ENCODE measurements at regions not wholly inside any gene's neighbourhood (a gene's known extent, or its start where the extent isn't known, plus 50 kb on each side); places are given as distances from the start of the nearest gene placed in this dataset.
A peak's percentile ranks its signal among the peaks of the same experiment; 100 is the strongest.
"Not testable (repeated sequence)": the region's sequence is repeated elsewhere in the genome, so short reads cannot be mapped to it uniquely, and the experiment has no call there.

DNA sequence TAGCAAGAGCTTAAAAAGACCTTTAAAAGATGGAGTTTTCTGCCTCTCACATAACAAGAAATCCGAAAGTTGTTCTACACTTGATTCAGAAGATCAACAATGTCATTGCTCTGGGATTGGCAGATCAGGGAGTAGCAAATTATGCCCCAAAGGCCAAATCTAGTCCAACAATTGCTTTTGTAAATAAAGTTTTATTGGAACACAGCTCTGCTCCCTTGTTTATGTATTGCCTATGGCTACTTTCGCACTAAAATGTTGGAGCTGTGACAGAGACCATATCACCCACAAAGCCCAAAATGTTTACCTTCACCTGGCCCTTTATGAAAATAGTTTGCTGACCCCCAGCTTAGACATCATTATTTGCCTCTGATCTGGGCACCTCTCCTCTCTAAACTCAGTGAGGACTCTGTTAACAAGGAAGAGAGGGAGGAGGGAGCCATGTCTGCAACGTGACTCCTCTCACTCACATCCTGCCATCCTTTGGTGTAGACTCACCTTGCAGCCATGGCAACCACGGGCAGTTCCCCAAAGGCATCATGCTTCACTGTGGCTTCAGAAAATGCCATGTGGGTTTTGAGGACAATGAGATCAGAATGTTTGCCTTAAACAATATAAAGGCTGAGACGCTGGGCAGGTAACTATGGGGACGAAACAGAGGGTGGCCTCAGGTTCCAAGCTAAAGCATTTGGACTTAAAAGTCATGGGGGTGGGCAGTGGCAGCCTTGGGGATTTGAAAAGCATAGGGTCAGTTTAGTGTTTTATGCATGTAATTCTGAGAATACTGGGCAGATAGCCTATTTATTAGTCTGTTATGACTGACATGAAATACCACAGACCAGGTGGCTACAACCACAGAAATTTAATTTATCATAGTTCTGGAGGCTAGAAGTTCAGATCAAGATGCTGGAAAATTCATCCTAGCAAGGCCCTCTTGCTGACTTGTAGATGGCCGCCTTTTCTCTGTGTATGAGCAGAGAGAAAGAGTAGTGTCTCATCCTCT is 149.7 kb upstream of the TNFAIP3 start:
- Mint-ChIP-seq H3K27me3 (ENCODE audit: unreplicated experiment) (no peaks in the 10 kb centered on the region), H3K4me3 (ENCODE audit: unreplicated experiment) (no peak overlapping the region), H3K27ac (ENCODE audit: unreplicated experiment) (no peak overlapping the region), H3K9me3 (ENCODE audit: unreplicated experiment) (no peaks in the 10 kb centered on the region), H3K4me1 (ENCODE audit: unreplicated experiment) (no peaks in the 10 kb centered on the region), H3K36me3 (ENCODE audit: unreplicated experiment) (no peaks in the 10 kb centered on the region)
- TF ChIP-seq, protein P1, sequence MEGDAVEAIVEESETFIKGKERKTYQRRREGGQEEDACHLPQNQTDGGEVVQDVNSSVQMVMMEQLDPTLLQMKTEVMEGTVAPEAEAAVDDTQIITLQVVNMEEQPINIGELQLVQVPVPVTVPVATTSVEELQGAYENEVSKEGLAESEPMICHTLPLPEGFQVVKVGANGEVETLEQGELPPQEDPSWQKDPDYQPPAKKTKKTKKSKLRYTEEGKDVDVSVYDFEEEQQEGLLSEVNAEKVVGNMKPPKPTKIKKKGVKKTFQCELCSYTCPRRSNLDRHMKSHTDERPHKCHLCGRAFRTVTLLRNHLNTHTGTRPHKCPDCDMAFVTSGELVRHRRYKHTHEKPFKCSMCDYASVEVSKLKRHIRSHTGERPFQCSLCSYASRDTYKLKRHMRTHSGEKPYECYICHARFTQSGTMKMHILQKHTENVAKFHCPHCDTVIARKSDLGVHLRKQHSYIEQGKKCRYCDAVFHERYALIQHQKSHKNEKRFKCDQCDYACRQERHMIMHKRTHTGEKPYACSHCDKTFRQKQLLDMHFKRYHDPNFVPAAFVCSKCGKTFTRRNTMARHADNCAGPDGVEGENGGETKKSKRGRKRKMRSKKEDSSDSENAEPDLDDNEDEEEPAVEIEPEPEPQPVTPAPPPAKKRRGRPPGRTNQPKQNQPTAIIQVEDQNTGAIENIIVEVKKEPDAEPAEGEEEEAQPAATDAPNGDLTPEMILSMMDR (IDR thresholded peaks at IDR 0.05): no peak
- DNase-seq (ENCODE audit: extremely low spot score, unreplicated experiment): no peak

DNA sequence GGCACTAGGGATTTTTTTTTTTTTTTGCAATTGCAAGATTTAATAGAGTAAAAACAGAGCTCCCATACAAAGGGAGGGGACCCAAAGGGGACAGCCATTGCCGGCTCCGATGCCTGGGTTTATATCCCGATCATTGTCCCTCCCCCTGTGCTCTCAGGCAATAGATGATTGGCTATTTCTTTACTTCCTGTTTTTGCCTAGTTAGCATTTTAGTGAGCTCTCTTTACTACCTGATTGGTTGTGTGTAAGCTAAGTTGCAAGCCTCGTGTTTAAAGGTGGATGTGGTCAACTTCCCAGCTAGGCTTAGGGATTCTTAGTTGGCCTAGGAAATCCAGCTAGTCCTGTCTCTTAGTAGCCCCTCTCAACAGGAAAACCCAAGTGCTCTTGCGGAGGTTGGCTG is 148.2 kb upstream of the TNFAIP3 start:
- DNase-seq (ENCODE audit: extremely low spot score, unreplicated experiment); H3K9me3 Mint-ChIP-seq (ENCODE audit: unreplicated experiment); H3K36me3 Mint-ChIP-seq (ENCODE audit: unreplicated experiment); H3K4me3 Mint-ChIP-seq (ENCODE audit: unreplicated experiment); H3K4me1 Mint-ChIP-seq (ENCODE audit: unreplicated experiment); H3K27ac Mint-ChIP-seq (ENCODE audit: unreplicated experiment); H3K27me3 Mint-ChIP-seq (ENCODE audit: unreplicated experiment): not testable (repeated sequence)

DNA sequence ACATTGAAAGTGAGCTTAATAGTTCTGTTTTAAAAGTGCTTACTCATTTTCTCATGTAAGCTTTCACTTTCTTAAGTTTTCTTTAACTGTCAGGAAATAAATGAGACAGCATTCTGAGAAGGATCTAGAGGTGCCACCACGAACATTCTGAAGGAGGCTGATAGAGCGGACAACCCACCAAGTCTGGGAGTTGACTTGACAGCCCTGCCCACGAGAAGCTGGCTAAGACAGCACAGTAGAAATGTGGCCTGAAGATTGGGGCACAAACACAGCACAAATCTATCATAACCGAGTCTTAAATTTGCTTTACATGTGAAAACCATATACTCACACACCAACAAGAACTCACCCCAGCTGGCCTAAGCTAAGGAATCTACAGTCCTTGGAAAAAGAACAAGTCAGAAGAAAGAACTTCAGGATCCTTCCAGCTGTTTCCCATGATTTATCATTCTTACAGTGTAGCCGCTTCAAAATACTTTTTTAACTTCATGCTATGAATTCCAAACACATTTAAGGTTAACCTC is 144.2 kb upstream of the TNFAIP3 start:
- no peaks in the 10 kb centered on the region for H3K36me3 Mint-ChIP-seq (ENCODE audit: unreplicated experiment)
- peak overlapping the region; percentile 46 for H3K27ac Mint-ChIP-seq (ENCODE audit: unreplicated experiment)
- H3K4me1 Mint-ChIP-seq (ENCODE audit: unreplicated experiment): no peaks in the 10 kb centered on the region
- no peak for DNase-seq (ENCODE audit: extremely low spot score, unreplicated experiment)
- no peaks in the 10 kb centered on the region for H3K9me3 Mint-ChIP-seq (ENCODE audit: unreplicated experiment)
- H3K27me3 Mint-ChIP-seq (ENCODE audit: unreplicated experiment): no peaks in the 10 kb centered on the region
- no peak overlapping the region for H3K4me3 Mint-ChIP-seq (ENCODE audit: unreplicated experiment)
- TF ChIP-seq, protein P1 (IDR thresholded peaks at IDR 0.05): no peak

DNA sequence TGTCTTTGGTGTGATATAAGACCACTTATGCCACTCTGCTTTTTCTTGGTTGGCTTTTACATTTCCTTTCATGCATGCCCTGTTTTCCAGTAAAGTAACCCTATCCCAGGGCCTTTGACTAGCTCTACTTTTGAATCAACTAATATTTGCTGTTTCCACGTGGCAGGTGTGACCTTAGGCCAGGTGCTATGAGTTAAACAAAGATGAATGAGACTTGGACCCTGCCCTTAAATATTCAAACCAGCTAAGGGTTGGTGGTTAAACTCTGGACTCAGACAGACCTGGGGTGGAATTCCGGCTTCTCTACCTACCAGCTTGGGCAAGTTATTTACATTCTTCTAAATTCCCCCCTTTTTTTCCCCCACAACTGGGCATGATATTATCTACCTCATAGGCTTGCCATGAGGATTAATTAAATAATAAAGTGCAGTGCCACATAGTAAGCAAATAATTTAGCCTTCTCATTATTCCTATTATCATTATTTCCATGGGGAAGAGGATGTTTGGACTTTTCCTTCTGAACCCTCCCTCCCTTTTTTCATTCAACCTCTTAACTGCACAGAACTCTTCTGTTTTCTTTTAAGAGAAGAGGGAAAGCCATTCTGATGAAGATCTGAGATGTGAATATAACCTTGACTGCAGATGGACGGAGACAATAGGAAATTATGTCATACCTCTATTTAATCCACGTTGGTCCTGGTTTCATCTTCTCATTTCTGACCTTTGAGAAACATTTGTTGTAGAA is 143.6 kb upstream of the TNFAIP3 start:
- Mint-ChIP-seq H3K9me3 (ENCODE audit: unreplicated experiment) (no peaks in the 10 kb centered on the region), H3K4me3 (ENCODE audit: unreplicated experiment) (no peak overlapping the region), H3K4me1 (ENCODE audit: unreplicated experiment) (no peaks in the 10 kb centered on the region), H3K36me3 (ENCODE audit: unreplicated experiment) (no peaks in the 10 kb centered on the region), H3K27me3 (ENCODE audit: unreplicated experiment) (no peaks in the 10 kb centered on the region), H3K27ac (ENCODE audit: unreplicated experiment) (no peak overlapping the region)
- DNase-seq (ENCODE audit: extremely low spot score, unreplicated experiment): no peak
- TF ChIP-seq, protein P1 (IDR thresholded peaks at IDR 0.05): no peak

DNA sequence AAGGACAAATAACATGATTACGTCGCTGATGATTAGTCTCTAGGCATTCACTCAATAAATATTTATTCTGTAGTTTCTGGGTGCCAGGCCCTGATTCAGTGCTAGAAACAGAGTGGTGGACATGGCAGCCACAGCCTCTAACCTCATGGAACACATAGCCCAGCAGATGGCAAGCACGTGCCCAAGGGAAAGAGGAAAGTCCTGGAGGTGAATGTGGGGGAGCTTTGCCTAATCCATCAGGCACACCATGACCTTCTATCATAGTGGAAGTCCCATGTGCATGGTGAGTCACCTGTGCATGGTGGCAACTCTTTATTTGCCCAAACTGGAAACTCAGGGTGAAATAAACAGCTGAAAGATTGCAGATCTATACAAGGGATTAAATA is 143.0 kb upstream of the TNFAIP3 start:
- Mint-ChIP-seq H3K36me3 (ENCODE audit: unreplicated experiment) (no peaks in the 10 kb centered on the region), H3K9me3 (ENCODE audit: unreplicated experiment) (no peaks in the 10 kb centered on the region), H3K27me3 (ENCODE audit: unreplicated experiment) (no peaks in the 10 kb centered on the region), H3K4me3 (ENCODE audit: unreplicated experiment) (no peak overlapping the region), H3K27ac (ENCODE audit: unreplicated experiment) (no peak overlapping the region), H3K4me1 (ENCODE audit: unreplicated experiment) (peaks cover 6% of the 10 kb centered on the region)
- TF ChIP-seq, protein P1 (IDR thresholded peaks at IDR 0.05): no peak
- DNase-seq (ENCODE audit: extremely low spot score, unreplicated experiment): no peak

Measured in osteocyte (in vitro differentiated cells).